LNCaP clone FGC (cell line): ENCODE measurements at regions not wholly inside any gene's neighbourhood (a gene's known extent, or its start where the extent isn't known, plus 50 kb on each side); places are given as distances from the start of the nearest gene placed in this dataset.
A peak's percentile ranks its signal among the peaks of the same experiment; 100 is the strongest.

Experiments used
- DNase-seq: peaks from one replicate; pipeline ENCODE4 v3.0.0-alpha.2; 2011; ENCODE audit warnings: low read depth
- H3K4me3 ChIP-seq: 2 replicates; pipeline ENCODE4 v1.5.1; 2011; ENCODE audit warnings: mild to moderate bottlenecking, low read depth, low read length, control low read depth
- CTCF ChIP-seq: IDR thresholded peaks from 2 replicates; pipeline ENCODE4 v1.5.1; 2012; ENCODE audit warnings: mild to moderate bottlenecking; ENCODE audit not compliant: control insufficient read depth, insufficient read depth; ENCODE audit errors: extremely low read depth

- no peak overlapping the region for H3K4me3 ChIP-seq
- TF ChIP-seq CTCF: no peak
- no peak for DNase-seq
These were observed 346.4 kb downstream of the GATA3 start for GRCh38 chr10:8400892-8401291.

DNA sequence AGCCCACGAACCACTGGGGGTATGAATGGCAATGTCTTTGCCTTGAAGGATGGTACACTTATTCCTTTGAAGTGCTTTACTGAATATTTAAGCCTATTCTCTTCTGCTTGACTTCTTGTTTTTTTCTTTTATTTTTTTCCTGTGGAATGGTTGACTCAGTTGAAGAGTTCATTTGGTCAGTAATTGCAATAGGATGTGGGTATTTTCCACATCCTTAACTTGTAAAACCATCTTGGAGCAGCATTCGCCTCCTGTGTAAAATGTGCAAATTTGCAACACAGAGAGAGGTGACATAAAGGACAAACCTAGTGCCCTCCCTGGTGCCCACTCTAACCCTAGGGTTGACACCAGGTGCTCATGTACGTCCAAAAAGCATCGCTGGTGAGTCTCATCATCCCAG lies 347.0 kb downstream of the GATA3 start:
- DNase-seq: no peak
- no peak overlapping the region for H3K4me3 ChIP-seq
- TF ChIP-seq CTCF: no peak

- no peak for TF ChIP-seq CTCF
- no peak overlapping the region for H3K4me3 ChIP-seq
- no peak for DNase-seq
These were observed 348.1 kb downstream of the GATA3 start for GRCh38 chr10:8402576-8402975.

GRCh38 chr10:8403711-8404371 lies 349.4 kb downstream of the GATA3 start:
- no peak for TF ChIP-seq CTCF
- DNase-seq: no peak
- no peak overlapping the region for H3K4me3 ChIP-seq

DNA sequence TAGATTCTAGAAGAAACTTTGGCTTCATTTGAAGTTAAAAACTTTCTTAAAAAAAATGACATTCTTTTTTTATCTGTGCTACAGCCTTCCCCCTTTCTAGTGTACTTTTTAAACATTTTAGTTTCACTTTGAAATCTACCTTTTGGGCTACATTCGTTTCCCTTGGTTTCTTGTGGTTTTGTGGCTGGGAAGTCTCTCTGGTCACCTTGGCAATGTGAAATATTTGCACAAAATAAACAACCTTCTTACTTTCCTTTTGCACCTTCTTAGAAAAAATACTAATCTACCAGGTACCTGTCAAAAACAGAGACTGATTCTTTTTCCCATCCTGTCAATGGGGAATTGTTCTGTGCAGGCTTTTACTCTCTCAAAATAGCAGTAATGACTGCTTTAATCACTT lies 350.2 kb downstream of the GATA3 start:
- DNase-seq: no peak
- H3K4me3 ChIP-seq: no peak overlapping the region
- TF ChIP-seq CTCF: no peak

GRCh38 chr10:8405596-8405995 lies 351.1 kb downstream of the GATA3 start:
- no peak for TF ChIP-seq CTCF
- DNase-seq: no peak
- no peak overlapping the region for H3K4me3 ChIP-seq

GRCh38 chr10:8407501-8408021 lies 353.1 kb downstream of the GATA3 start:
- peak; percentile 45 for DNase-seq
- H3K4me3 ChIP-seq: no peak overlapping the region
- TF ChIP-seq CTCF: no peak
